Skin of body (tissue), 1 donor: ENCODE measurements at regions not wholly inside any gene's neighbourhood (a gene's known extent, or its start where the extent isn't known, plus 50 kb on each side); places are given as distances from the start of the nearest gene placed in this dataset.

Experiments used
- DNase-seq: peaks from one replicate; lab custom pipeline; 2025; lab: John Stamatoyannopoulos, UW

DNA sequence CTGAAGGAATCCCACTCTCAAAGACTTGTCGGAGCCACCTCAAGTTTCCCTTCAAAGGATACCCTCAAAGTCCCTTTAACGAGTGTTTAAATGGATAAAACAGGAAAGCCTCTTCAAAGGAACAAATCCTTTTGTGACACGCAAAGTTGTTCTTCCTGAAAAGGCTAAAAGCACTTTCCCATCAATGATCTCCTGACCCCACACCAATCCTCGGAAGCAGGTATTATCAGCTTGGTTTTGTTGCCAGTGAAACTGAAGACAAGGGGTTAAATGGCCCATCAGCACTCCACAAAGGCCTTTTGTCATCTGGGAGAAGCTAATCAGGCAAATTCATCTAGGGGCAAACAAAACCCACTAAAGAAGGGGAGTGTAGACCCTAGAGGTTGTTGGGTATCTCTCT, 418.0 kb upstream of the ID2 start:
- no peak for DNase-seq

DNA sequence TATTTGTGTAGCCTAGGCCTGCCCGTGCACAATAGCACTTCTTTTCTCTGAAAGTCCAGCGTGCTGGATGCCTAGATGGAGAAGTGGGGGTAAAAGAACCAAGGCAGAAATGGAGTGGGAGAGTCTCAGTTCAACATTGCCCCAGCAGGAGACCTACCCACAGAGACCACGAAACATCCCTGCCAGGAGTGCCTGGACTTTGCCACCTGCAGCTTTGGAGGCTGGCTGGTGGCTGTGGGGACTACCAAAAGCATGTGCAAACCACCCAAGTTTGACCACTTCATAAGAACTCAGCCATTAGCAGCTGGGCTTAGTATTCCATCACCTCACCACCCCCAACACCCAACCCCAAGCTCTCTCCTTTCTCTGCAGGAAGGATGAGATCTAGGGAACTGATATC, 416.9 kb upstream of the ID2 start:
- no peak for DNase-seq

DNA sequence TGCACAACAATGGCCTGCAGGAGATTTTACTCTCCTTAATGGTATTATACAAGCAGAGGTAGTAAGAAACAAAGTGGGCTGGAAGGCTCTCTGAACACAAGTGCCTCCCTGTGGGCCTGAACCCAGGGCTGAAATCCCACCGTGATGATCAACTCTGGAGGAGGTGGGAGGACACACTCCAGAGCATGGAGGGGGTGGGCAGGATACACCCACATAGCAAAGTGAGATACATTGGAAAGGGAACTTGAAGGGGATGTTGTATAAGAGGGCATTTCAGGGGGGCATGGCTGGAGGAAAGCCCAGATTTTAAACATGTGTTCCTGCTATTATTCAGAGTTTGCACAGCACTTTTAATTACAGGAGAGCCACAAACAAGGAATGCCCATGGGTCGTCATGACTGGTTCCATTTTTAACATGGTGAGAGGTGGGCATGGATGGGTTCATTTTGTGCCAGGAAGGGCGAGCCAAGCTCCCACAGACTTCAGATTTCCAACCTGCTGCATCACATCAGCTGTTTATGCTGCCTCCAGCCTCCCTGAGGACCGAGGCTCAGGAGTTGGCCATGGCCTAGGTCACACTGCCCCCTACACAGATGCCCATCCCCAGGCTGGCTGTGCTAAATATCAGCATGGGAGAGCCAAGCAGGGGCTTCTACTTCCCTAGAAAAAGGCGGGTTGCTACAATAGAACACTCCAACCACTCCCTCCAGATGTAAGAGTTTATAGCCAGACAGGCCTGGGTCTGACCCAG, 416.2 kb upstream of the ID2 start:
- no peak for DNase-seq

DNA sequence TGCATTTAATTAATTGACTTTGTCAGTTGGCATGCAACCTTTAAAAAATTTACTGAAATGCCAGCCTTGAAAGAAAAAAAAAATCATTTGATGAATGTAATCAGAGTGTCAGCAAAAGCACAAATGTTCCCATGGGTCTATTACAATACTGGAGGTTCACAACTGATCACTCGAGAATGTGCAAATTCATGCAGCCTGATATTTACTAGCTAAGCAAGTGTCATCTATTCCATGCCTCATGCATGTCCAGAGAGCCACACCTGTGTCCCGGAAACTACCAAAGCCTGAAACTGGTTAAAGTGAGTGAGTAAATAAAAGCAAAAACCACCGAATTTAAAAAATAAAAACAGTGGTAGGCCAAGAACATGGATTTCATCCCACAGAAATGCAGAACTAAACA, 415.3 kb upstream of the ID2 start:
- no peak for DNase-seq

DNA sequence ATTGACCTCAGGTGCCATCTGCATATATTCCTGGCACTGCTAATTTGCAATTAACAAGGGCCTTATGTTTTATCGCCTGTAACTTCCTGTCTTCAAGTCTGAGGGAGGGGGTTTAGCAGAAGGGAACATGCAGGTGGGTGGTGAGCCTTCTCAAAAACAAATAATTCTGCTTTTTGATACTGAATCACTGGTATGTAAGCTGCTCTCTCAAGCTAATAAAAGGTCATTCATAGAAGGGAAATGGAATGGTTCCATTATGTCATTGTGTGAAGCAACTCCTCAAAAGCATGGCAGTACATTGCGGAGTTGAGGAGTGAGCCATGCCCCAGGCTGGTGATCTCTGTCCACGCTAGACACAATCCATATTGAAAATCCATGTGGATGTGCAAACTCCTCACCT, 414.8 kb upstream of the ID2 start:
- DNase-seq, result no peak

GRCh38 chr2:8267721-8268120, 414.1 kb upstream of the ID2 start:
- DNase-seq, result no peak

DNA sequence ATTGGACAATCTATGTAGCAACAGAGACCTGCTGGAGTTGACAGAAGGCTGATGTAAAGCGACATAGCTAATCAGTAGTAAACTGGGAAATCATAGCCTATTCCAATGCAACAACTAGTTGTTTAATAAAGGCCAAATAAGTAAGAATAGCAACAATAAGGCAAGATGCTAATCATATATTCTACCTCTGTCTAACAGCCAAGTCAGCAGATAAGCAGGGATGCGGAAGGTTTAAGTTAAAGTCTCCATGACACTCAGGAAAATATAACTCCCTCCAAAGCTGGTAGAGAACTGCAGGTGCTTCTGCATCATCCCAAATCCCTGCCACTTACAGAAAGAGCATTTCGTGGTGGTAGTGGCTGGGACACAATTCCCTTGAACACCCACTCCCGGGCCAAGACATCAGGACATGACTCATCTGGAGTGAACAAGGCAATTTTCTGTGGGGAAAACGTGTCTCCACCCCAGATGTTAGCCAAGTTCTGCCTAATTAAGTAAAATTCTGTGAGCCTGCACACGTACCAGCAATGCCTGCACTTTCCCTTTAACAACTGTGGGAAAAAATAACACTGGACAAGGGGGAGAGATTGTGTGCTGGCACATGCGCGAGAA, 413.6 kb upstream of the ID2 start:
- no peak for DNase-seq

- no peak for DNase-seq
Observed at GRCh38 chr2:8270699-8271098, 411.2 kb upstream of the ID2 start.

- no peak for DNase-seq
Observed at GRCh38 chr2:8271461-8271860, 410.4 kb upstream of the ID2 start.

DNA sequence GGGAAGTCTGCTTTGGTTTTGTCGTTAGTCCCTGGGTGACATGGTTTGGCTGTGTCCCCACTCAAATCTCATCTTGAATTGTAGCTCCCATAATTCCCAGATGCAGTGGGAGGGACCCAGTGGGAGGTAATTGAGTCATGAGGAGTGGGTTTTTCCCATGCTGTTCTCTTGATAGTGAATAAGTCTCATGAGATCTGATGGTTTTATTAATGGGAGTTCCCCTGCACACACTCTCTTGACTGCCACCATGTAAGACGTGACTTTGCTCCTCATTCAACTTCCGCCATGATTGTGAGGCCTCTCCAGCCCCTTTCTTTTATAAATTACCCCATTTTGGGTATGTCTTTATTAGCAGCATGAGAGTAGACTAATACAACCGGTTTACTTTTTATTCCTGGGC, 405.8 kb upstream of the ID2 start:
- no peak for DNase-seq

GRCh38 chr2:8277921-8278571, 403.8 kb upstream of the ID2 start:
- DNase-seq, result no peak

DNA sequence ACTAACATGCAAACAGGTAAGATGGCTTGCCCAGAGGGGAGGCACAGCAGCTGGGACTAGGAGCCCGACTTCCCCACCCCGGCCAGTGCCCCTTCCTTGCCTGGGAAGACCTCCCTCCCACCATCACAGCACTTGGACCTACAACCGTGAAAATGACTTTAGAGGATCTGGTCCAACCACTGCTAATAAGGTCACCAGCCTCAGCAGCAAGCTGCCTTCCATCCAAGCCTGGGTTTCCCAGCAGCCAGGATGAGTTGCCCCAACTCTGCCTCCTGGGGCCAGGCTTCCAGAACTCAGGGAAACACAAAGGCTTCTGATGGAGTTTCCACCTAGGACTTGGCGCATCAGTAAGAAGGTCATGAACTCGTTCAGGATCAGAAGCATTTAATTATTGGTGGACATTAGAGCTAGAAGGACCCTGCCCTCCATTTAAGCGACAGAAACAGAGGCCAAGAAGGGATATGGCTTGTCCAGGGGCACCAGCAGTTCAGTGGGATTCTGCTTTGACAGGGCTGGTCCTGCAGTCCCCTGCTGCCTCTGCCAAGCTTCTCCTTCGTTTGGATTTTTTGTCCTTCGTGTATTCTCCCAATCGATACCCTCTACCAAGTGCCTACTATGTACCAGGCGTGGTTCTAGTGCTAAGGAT, 403.0 kb upstream of the ID2 start:
- no peak for DNase-seq

- no peak for DNase-seq
Observed at GRCh38 chr2:8279506-8279905, 402.4 kb upstream of the ID2 start.

- DNase-seq, result no peak
Observed at GRCh38 chr2:8281234-8281633, 400.6 kb upstream of the ID2 start.

DNA sequence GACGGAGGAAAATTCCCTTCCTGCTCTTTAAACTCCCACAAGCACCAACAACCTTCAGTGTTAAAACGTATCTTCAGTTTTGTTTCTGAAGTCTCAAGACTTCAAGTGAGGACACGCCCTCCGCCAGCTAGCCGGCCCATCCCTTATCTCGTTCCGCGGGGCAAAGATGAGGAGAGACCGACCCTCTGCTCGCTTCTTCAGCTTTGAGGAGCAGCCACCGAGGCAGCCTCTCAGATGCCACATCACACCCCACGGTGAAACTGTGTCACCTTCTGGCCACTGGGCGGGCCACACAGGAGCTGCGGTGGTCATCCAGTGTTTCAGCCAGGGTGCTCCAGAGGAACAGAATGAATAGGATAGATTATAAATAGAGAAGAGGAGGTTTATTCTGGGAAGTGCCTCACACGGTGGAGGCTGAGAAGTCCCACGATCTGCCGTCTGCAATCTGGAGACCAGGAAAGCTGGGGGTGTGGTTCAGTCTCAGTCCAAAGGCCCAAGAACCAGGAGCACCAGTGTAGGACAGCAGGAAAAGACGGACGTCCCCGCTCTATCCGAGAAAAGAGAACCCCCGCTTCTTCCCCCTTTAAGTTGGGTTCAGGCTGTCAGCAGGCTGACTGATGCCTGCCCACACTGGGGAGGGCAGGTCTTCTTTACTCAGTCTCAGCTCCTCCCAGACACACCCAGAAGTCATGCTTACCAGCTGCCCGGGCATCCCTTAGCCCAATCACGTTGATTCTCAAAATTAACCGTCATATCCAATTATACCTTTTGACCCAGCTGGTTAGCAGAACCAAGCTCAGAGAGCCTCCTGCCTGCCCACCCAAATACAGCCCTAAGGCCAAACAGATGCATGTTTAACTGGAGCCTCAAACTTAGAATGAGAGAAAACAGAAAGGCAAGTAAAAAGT, 399.7 kb upstream of the ID2 start:
- no peak for DNase-seq

DNA sequence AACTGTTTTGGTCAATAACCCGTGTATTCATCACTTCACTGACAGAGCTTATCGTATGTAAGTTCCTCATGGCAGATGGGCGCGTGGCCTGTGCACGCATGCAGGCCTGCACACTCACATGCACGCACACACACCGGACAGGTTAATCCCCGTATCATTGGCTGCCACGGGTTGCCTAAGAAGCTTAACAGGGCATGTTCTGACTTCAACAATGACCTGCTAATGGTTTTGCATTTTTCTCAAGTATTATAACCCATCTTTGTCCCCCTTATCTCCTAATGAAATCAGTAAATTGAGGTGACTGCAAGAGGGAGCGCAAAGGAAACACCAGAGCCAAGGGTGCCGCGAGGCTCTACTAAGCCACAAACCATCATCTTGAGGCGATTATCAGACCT, 399.0 kb upstream of the ID2 start:
- DNase-seq, result no peak

- no peak for DNase-seq
Observed at GRCh38 chr2:8285081-8285480, 396.8 kb upstream of the ID2 start.

DNA sequence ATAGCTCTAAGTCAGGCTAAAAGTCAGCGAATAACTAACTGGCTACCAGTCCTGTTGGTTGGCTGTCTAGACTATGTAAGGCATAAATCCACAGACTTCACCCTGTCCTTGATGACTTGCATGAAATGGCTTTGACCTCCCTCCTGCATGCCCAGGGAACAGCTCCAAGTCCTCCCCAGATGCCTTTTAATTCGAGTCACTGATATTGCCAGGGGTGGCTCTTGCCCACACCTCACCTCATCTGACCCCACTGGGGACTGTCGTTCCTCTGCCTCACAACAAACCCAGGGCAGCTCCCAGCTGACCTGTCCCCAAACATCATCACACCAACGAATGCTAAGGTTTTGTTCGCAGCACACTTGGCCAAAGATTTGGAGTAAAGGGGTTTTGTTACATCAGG, 396.0 kb upstream of the ID2 start:
- no peak for DNase-seq

- no peak for DNase-seq
Observed at GRCh38 chr2:8288206-8288605, 393.6 kb upstream of the ID2 start.

GRCh38 chr2:8289111-8289510, 392.7 kb upstream of the ID2 start:
- no peak for DNase-seq

- DNase-seq, result no peak
Observed at GRCh38 chr2:8290771-8291352, 391.0 kb upstream of the ID2 start.
